ENCODE measurements at regions not wholly inside any gene's neighbourhood (a gene's known extent, or its start where the extent isn't known, plus 50 kb on each side); places are given as distances from the start of the nearest gene placed in this dataset.

- CTCF ChIA-PET (ENCODE audit: unreplicated experiment), result no interaction called here
These were observed 183.5 kb downstream of the DUSP10 start for GRCh38 chr1:221558396-221558795.

GRCh38 chr1:221559911-221560310, 182.0 kb downstream of the DUSP10 start:
- Histone ChIP-seq H3K9me3 (ENCODE audit: low read length) (no peaks in the 10 kb centered on the region), H4K20me1 (ENCODE audit: insufficient read depth, low read length) (no peaks in the 10 kb centered on the region), H3K27ac (ENCODE audit: low read depth, low read length, poor library complexity, severe bottlenecking) (no peak overlapping the region), H2AFZ (ENCODE audit: low read length) (no peak overlapping the region), H3K4me1 (ENCODE audit: insufficient read depth, low read length, poor library complexity, severe bottlenecking) (no peaks in the 10 kb centered on the region), H3K79me2 (ENCODE audit: insufficient read depth, low read depth, low read length) (no peaks in the 10 kb centered on the region), H3K4me3 (ENCODE audit: low read depth, low read length, poor library complexity, severe bottlenecking) (no peak overlapping the region), H3K4me2 (ENCODE audit: low read length) (no peak overlapping the region), H3K9me2 (ENCODE audit: insufficient read depth, low read length) (no peaks in the 10 kb centered on the region), H3K36me3 (ENCODE audit: insufficient read depth, low read length) (no peaks in the 10 kb centered on the region)
- no TSS peak for BruUV-seq (replicated peaks)
- DNase-seq (ENCODE audit: low spot score), result no peak
- intact Hi-C loops (cut with micrococcal nuclease; ENCODE audit: unreplicated experiment), result no loop called here
- ChIA-PET POLR2A (no interaction called here), CTCF (ENCODE audit: unreplicated experiment) (interaction anchor here (0.6 kb wide), 1 partner anchor 876 kb away, joined by 3 read pairs; no protein-coding TSS in a partner anchor)
- no peak for TF ChIP-seq CTCF (conservative IDR thresholded peaks at IDR 0.05; ENCODE audit: low read length)
- TF ChIP-seq EZH2phosphoT487 (IDR thresholded peaks at IDR 0.05; ENCODE audit: borderline replicate concordance, low read depth, low read length), result no peak

More at GRCh38 chr1:221558396-221558795, 183.5 kb downstream of the DUSP10 start:
- no peak overlapping the region for H3K4me3 ChIP-seq (ENCODE audit: low read depth, low read length, poor library complexity, severe bottlenecking)
- H3K4me1 ChIP-seq (ENCODE audit: insufficient read depth, low read length, poor library complexity, severe bottlenecking), result no peaks in the 10 kb centered on the region
- no peaks in the 10 kb centered on the region for H3K9me3 ChIP-seq (ENCODE audit: low read length)
- no peak overlapping the region for H3K4me2 ChIP-seq (ENCODE audit: low read length)
- H3K9me2 ChIP-seq (ENCODE audit: insufficient read depth, low read length), result no peaks in the 10 kb centered on the region
- H3K79me2 ChIP-seq (ENCODE audit: insufficient read depth, low read depth, low read length), result no peaks in the 10 kb centered on the region
- POLR2A ChIA-PET, result interaction anchor here (0.7 to 1.4 kb wide), 2 partner anchors 8 to 309 kb away, joined by 3 read pairs; no protein-coding TSS in a partner anchor
- H3K36me3 ChIP-seq (ENCODE audit: insufficient read depth, low read length), result no peaks in the 10 kb centered on the region
- no peak for TF ChIP-seq CTCF (conservative IDR thresholded peaks at IDR 0.05; ENCODE audit: low read length)
- TF ChIP-seq EZH2phosphoT487 (IDR thresholded peaks at IDR 0.05; ENCODE audit: borderline replicate concordance, low read depth, low read length), result no peak
- H2AFZ ChIP-seq (ENCODE audit: low read length), result no peak overlapping the region
- H4K20me1 ChIP-seq (ENCODE audit: insufficient read depth, low read length), result no peaks in the 10 kb centered on the region
- no peak overlapping the region for H3K27ac ChIP-seq (ENCODE audit: low read depth, low read length, poor library complexity, severe bottlenecking)
- DNase-seq (ENCODE audit: low spot score), result no peak
- BruUV-seq (replicated peaks), result no TSS peak
- intact Hi-C loops (cut with micrococcal nuclease; ENCODE audit: unreplicated experiment), result no loop called here

GRCh38 chr1:221562542-221563475, 179.1 kb downstream of the DUSP10 start:
- no TSS peak for BruUV-seq (replicated peaks)
- TF ChIP-seq EZH2phosphoT487 (IDR thresholded peaks at IDR 0.05; ENCODE audit: borderline replicate concordance, low read depth, low read length), result no peak
- TF ChIP-seq CTCF (conservative IDR thresholded peaks at IDR 0.05; ENCODE audit: low read length), result no peak
- ChIA-PET POLR2A (interaction anchor here (0.6 kb wide), 1 partner anchor 291 kb away, joined by 3 read pairs; no protein-coding TSS in a partner anchor), CTCF (ENCODE audit: unreplicated experiment) (no interaction called here)
- Histone ChIP-seq H2AFZ (ENCODE audit: low read length) (no peak overlapping the region), H3K27ac (ENCODE audit: low read depth, low read length, poor library complexity, severe bottlenecking) (no peak overlapping the region), H3K79me2 (ENCODE audit: insufficient read depth, low read depth, low read length) (no peaks in the 10 kb centered on the region), H3K9me3 (ENCODE audit: low read length) (no peaks in the 10 kb centered on the region), H3K36me3 (ENCODE audit: insufficient read depth, low read length) (no peaks in the 10 kb centered on the region), H4K20me1 (ENCODE audit: insufficient read depth, low read length) (no peaks in the 10 kb centered on the region), H3K4me2 (ENCODE audit: low read length) (no peak overlapping the region), H3K4me1 (ENCODE audit: insufficient read depth, low read length, poor library complexity, severe bottlenecking) (no peaks in the 10 kb centered on the region), H3K4me3 (ENCODE audit: low read depth, low read length, poor library complexity, severe bottlenecking) (no peak overlapping the region), H3K9me2 (ENCODE audit: insufficient read depth, low read length) (no peaks in the 10 kb centered on the region)
- DNase-seq (ENCODE audit: low spot score), result no peak
- intact Hi-C loops (cut with micrococcal nuclease; ENCODE audit: unreplicated experiment), result no loop called here
